ENCODE measurements at regions not wholly inside any gene's neighbourhood (a gene's known extent, or its start where the extent isn't known, plus 50 kb on each side); places are given as distances from the start of the nearest gene placed in this dataset.

GRCh38 chr5:72651109-72651508 lies 143.9 kb upstream of the ZNF366 start:
- DNase-seq = no peak
- TF ChIP-seq, protein P1, sequence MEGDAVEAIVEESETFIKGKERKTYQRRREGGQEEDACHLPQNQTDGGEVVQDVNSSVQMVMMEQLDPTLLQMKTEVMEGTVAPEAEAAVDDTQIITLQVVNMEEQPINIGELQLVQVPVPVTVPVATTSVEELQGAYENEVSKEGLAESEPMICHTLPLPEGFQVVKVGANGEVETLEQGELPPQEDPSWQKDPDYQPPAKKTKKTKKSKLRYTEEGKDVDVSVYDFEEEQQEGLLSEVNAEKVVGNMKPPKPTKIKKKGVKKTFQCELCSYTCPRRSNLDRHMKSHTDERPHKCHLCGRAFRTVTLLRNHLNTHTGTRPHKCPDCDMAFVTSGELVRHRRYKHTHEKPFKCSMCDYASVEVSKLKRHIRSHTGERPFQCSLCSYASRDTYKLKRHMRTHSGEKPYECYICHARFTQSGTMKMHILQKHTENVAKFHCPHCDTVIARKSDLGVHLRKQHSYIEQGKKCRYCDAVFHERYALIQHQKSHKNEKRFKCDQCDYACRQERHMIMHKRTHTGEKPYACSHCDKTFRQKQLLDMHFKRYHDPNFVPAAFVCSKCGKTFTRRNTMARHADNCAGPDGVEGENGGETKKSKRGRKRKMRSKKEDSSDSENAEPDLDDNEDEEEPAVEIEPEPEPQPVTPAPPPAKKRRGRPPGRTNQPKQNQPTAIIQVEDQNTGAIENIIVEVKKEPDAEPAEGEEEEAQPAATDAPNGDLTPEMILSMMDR (IDR thresholded peaks at IDR 0.05) = no peak
- no peaks in the 10 kb centered on the region for H3K4me1 ChIP-seq
- no peak for FAIRE-seq
- no peak overlapping the region for H3K4me3 ChIP-seq
- no peak for ATAC-seq
- intact Hi-C loops (cut with DNase I) = no loop called here
- H3K27ac ChIP-seq = no peak overlapping the region
- no peaks in the 10 kb centered on the region for H3K27me3 ChIP-seq
- no peaks in the 10 kb centered on the region for H3K36me3 ChIP-seq
- no peaks in the 10 kb centered on the region for H3K9me3 ChIP-seq
- whole genome bisulfite sequencing, 2 donors = 85 to 88% methylated on average over 8 of the region's 8 CpGs

DNA sequence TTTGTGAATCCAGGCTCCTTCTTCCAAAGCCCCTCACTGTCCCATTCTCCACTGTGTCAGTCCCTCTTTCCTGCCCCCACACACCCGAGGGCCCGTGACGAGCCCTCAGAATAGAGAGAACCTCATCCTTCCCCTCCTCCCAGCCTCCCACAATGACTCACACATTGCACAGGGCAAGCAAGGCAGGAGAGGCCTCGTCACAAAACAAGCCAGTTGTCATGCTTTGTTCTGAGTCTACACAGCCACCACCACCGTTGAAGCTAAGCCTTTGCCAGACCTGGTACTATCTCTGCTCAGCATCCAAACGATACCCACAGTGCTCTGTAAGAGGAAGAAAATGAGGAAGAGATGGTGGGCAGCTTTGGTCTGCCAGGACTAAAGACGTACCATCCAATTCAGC lies 142.2 kb upstream of the ZNF366 start:
- Histone ChIP-seq H3K27me3 (no peaks in the 10 kb centered on the region), H3K27ac (no peak overlapping the region), H3K36me3 (no peaks in the 10 kb centered on the region), H3K4me1 (no peaks in the 10 kb centered on the region), H3K9me3 (no peaks in the 10 kb centered on the region), H3K4me3 (no peak overlapping the region)
- FAIRE-seq = no peak
- DNase-seq = no peak
- ATAC-seq = no peak
- intact Hi-C loops (cut with DNase I) = no loop called here
- WGBS, 2 donors = 71 to 79% methylated on average over 7 of the region's 7 CpGs
- TF ChIP-seq, protein P1 (IDR thresholded peaks at IDR 0.05) = no peak

- Histone ChIP-seq H3K27me3 (no peaks in the 10 kb centered on the region), H3K27ac (no peak overlapping the region), H3K4me1 (no peaks in the 10 kb centered on the region), H3K4me3 (no peak overlapping the region), H3K9me3 (no peaks in the 10 kb centered on the region), H3K36me3 (no peaks in the 10 kb centered on the region)
- WGBS, 2 donors = 81 to 96% methylated on average over 1 of the region's 1 CpG
- TF ChIP-seq, protein P1 (IDR thresholded peaks at IDR 0.05) = no peak
- intact Hi-C loops (cut with DNase I) = no loop called here
- DNase-seq (no peak), FAIRE-seq (no peak), ATAC-seq (no peak)
Observed at GRCh38 chr5:72648480-72648879, 141.3 kb upstream of the ZNF366 start.

- no peak overlapping the region for H3K27ac ChIP-seq
- TF ChIP-seq, protein P1 (IDR thresholded peaks at IDR 0.05) = no peak
- intact Hi-C loops (cut with DNase I) = no loop called here
- H3K36me3 ChIP-seq = no peaks in the 10 kb centered on the region
- H3K4me3 ChIP-seq = no peak overlapping the region
- no peaks in the 10 kb centered on the region for H3K27me3 ChIP-seq
- FAIRE-seq = no peak
- ATAC-seq = peak in 1 of 4 donors; percentile 21
- WGBS, 2 donors = 24 to 30% methylated on average over 2 of the region's 2 CpGs
- H3K9me3 ChIP-seq = no peaks in the 10 kb centered on the region
- no peak for DNase-seq
- no peaks in the 10 kb centered on the region for H3K4me1 ChIP-seq
Observed at GRCh38 chr5:72647806-72648205, 140.6 kb upstream of the ZNF366 start.

- DNase-seq (no peak), ATAC-seq (no peak), FAIRE-seq (no peak)
- H3K4me3 ChIP-seq = no peak overlapping the region
- H3K4me1 ChIP-seq = no peaks in the 10 kb centered on the region
- H3K27me3 ChIP-seq = no peaks in the 10 kb centered on the region
- H3K36me3 ChIP-seq = no peaks in the 10 kb centered on the region
- H3K9me3 ChIP-seq = no peaks in the 10 kb centered on the region
- TF ChIP-seq, protein P1 (IDR thresholded peaks at IDR 0.05) = no peak
- 69 to 77% methylated on average over 2 of the region's 2 CpGs for WGBS, 2 donors
- intact Hi-C loops (cut with DNase I) = no loop called here
- H3K27ac ChIP-seq = no peak overlapping the region
Observed at GRCh38 chr5:72646246-72646866, 139.1 kb upstream of the ZNF366 start.
